ENCODE measurements at regions not wholly inside any gene's neighbourhood (a gene's known extent, or its start where the extent isn't known, plus 50 kb on each side); places are given as distances from the start of the nearest gene placed in this dataset.

- no TSS peak for BruUV-seq (replicated peaks)
- no peak overlapping the region for H3K4ac ChIP-seq (ENCODE audit: low read depth, low read length)
- no peak overlapping the region for H4K5ac ChIP-seq (ENCODE audit: low read depth, low read length)
- H3K56ac ChIP-seq (ENCODE audit: extremely low read depth, insufficient read depth, low read length) = no peak overlapping the region
- no peak overlapping the region for H3K9ac ChIP-seq (ENCODE audit: low read depth, low read length)
- H2AFZ ChIP-seq (replicated peaks; ENCODE audit: low read length, poor library complexity) = peak overlapping the region; percentile 43
- no peak overlapping the region for H2AK5ac ChIP-seq (ENCODE audit: low read depth, low read length)
- H2BK120ac ChIP-seq (ENCODE audit: low read depth, low read length) = no peak overlapping the region
- no peaks in the 10 kb centered on the region for H3K36me3 ChIP-seq (ENCODE audit: control insufficient read depth, insufficient read depth, low read length)
- TF ChIP-seq RAD21 (IDR thresholded peaks at IDR 0.05; ENCODE audit: low read length) (no peak), CHD1 (IDR thresholded peaks at IDR 0.05; ENCODE audit: low read depth, low read length) (no peak), MXI1 (IDR thresholded peaks at IDR 0.05; ENCODE audit: borderline replicate concordance, low read depth, low read length) (no peak), RCOR1 (IDR thresholded peaks at IDR 0.05; ENCODE audit: insufficient replicate concordance, low read length) (no peak), NFE2L2 (IDR thresholded peaks at IDR 0.05; ENCODE audit: low read depth, low read length) (no peak), BHLHE40 (IDR thresholded peaks at IDR 0.05; ENCODE audit: low read depth, low read length) (no peak), RFX5 (IDR thresholded peaks at IDR 0.05; ENCODE audit: low read depth, low read length) (no peak), MAZ (IDR thresholded peaks at IDR 0.05; ENCODE audit: borderline replicate concordance, low read depth, low read length) (no peak), CEBPB (IDR thresholded peaks at IDR 0.05; ENCODE audit: low read depth, low read length) (no peak), FOS (IDR thresholded peaks at IDR 0.05; ENCODE audit: low read depth, low read length) (no peak), SMC3 (IDR thresholded peaks at IDR 0.05; ENCODE audit: low read depth, low read length) (no peak), MAFK (IDR thresholded peaks at IDR 0.05; ENCODE audit: low read depth, low read length) (no peak), POLR2A (IDR thresholded peaks at IDR 0.05; ENCODE audit: low read depth, low read length) (no peak)
- TF ChIP-seq, protein P1, sequence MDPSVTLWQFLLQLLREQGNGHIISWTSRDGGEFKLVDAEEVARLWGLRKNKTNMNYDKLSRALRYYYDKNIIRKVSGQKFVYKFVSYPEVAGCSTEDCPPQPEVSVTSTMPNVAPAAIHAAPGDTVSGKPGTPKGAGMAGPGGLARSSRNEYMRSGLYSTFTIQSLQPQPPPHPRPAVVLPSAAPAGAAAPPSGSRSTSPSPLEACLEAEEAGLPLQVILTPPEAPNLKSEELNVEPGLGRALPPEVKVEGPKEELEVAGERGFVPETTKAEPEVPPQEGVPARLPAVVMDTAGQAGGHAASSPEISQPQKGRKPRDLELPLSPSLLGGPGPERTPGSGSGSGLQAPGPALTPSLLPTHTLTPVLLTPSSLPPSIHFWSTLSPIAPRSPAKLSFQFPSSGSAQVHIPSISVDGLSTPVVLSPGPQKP (IDR thresholded peaks at IDR 0.05; ENCODE audit: borderline replicate concordance, low read depth, low read length) = no peak
- TF ChIP-seq, protein P2, sequence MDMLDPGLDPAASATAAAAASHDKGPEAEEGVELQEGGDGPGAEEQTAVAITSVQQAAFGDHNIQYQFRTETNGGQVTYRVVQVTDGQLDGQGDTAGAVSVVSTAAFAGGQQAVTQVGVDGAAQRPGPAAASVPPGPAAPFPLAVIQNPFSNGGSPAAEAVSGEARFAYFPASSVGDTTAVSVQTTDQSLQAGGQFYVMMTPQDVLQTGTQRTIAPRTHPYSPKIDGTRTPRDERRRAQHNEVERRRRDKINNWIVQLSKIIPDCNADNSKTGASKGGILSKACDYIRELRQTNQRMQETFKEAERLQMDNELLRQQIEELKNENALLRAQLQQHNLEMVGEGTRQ (IDR thresholded peaks at IDR 0.05; ENCODE audit: low read depth, low read length) = no peak
- TF ChIP-seq, protein P3, sequence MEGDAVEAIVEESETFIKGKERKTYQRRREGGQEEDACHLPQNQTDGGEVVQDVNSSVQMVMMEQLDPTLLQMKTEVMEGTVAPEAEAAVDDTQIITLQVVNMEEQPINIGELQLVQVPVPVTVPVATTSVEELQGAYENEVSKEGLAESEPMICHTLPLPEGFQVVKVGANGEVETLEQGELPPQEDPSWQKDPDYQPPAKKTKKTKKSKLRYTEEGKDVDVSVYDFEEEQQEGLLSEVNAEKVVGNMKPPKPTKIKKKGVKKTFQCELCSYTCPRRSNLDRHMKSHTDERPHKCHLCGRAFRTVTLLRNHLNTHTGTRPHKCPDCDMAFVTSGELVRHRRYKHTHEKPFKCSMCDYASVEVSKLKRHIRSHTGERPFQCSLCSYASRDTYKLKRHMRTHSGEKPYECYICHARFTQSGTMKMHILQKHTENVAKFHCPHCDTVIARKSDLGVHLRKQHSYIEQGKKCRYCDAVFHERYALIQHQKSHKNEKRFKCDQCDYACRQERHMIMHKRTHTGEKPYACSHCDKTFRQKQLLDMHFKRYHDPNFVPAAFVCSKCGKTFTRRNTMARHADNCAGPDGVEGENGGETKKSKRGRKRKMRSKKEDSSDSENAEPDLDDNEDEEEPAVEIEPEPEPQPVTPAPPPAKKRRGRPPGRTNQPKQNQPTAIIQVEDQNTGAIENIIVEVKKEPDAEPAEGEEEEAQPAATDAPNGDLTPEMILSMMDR (conservative IDR thresholded peaks at IDR 0.05; ENCODE audit: low read depth, low read length) = no peak
- no peak overlapping the region for H2BK5ac ChIP-seq (ENCODE audit: low read depth, low read length, poor library complexity, severe bottlenecking)
- DNase-seq (no peak), ATAC-seq (ENCODE audit: low read depth) (no peak)
- dilution Hi-C loops (cut with HindIII; ENCODE audit: low sequenced_read_pairs, unreplicated experiment) (no loop called here), in situ Hi-C loops (cut with MboI; ENCODE audit: low sequenced_read_pairs) (no loop called here), intact Hi-C loops (cut with micrococcal nuclease) (no loop called here)
- H3K18ac ChIP-seq (ENCODE audit: low read depth, low read length) = no peak overlapping the region
- no peak overlapping the region for H3K4me2 ChIP-seq (ENCODE audit: low read depth, low read length)
- CTCF ChIA-PET = no interaction called here
- no peaks in the 10 kb centered on the region for H3K9me1 ChIP-seq (ENCODE audit: insufficient read depth, low read length)
- no peak overlapping the region for H4K91ac ChIP-seq (ENCODE audit: insufficient read depth, low read depth, low read length)
- H3K23ac ChIP-seq (ENCODE audit: low read depth, low read length) = no peak overlapping the region
- no peak overlapping the region for H3K4me3 ChIP-seq (ENCODE audit: insufficient read depth, low read depth, low read length)
- no peak overlapping the region for H2BK20ac ChIP-seq (ENCODE audit: low read depth, low read length)
- no peaks in the 10 kb centered on the region for H4K20me1 ChIP-seq (ENCODE audit: insufficient read depth, low read length)
- no peaks in the 10 kb centered on the region for H3K9me3 ChIP-seq (ENCODE audit: control insufficient read depth, insufficient read depth, low read length)
- H3K27me3 ChIP-seq (ENCODE audit: control insufficient read depth, insufficient read depth, low read length) = peaks cover 41% of the 10 kb centered on the region
- H3K4me1 ChIP-seq (ENCODE audit: control insufficient read depth, insufficient read depth, low read length) = no peaks in the 10 kb centered on the region
- H4K8ac ChIP-seq (ENCODE audit: low read depth in 2 of 2, low read length in 2 of 2) = no peak overlapping the region
- no peak overlapping the region for H2BK15ac ChIP-seq (ENCODE audit: low read depth, low read length)
- H2AK9ac ChIP-seq (replicated peaks; ENCODE audit: low read depth, low read length, poor library complexity) = no peak overlapping the region
- H3K79me1 ChIP-seq (ENCODE audit: low read depth in 1 of 2, low read length in 2 of 2) = no peaks in the 10 kb centered on the region
- POLR2A ChIA-PET (ENCODE audit: unreplicated experiment) = no interaction called here
- 64% methylated on average over 5 of the region's 12 CpGs; no CpG with 5 or more reads in 1 of the 2 experiments for WGBS, 2 experiments (ENCODE audit: extremely low coverage in 2 of 2, insufficient read length in 1 of 2)
- H3K14ac ChIP-seq (replicated peaks; ENCODE audit: low read depth, low read length) = no peak overlapping the region
- H3K27ac ChIP-seq (ENCODE audit: insufficient read depth, low read length) = no peak overlapping the region
Measured at GRCh38 chr3:127476936-127477335, 113.6 kb downstream of the TPRA1 start.

All from IMR-90 (cell line).